ENCODE measurements at regions not wholly inside any gene's neighbourhood (a gene's known extent, or its start where the extent isn't known, plus 50 kb on each side); places are given as distances from the start of the nearest gene placed in this dataset.

- no peak for TF ChIP-seq CTCF (conservative IDR thresholded peaks at IDR 0.05; ENCODE audit: low read depth, low read length)
- no peak overlapping the region for H3K4me3 ChIP-seq (ENCODE audit: low read depth, low read length)
- no peak for DNase-seq (ENCODE audit: low read depth)
These were observed 160.6 kb upstream of the SHH start for GRCh38 chr7:155972651-155973390.

GRCh38 chr7:155972247-155972646 lies 160.0 kb upstream of the SHH start:
- no peak overlapping the region for H3K4me3 ChIP-seq (ENCODE audit: low read depth, low read length)
- no peak for TF ChIP-seq CTCF (conservative IDR thresholded peaks at IDR 0.05; ENCODE audit: low read depth, low read length)
- DNase-seq (ENCODE audit: low read depth): no peak

GRCh38 chr7:155971180-155971770 lies 159.0 kb upstream of the SHH start:
- no peak overlapping the region for H3K4me3 ChIP-seq (ENCODE audit: low read depth, low read length)
- no peak for TF ChIP-seq CTCF (conservative IDR thresholded peaks at IDR 0.05; ENCODE audit: low read depth, low read length)
- DNase-seq (ENCODE audit: low read depth): no peak

GRCh38 chr7:155969192-155969929 lies 157.1 kb upstream of the SHH start:
- no peak for DNase-seq (ENCODE audit: low read depth)
- no peak for TF ChIP-seq CTCF (conservative IDR thresholded peaks at IDR 0.05; ENCODE audit: low read depth, low read length)
- H3K4me3 ChIP-seq (ENCODE audit: low read depth, low read length): no peak overlapping the region

- H3K4me3 ChIP-seq (ENCODE audit: low read depth, low read length): no peak overlapping the region
- no peak for DNase-seq (ENCODE audit: low read depth)
- no peak for TF ChIP-seq CTCF (conservative IDR thresholded peaks at IDR 0.05; ENCODE audit: low read depth, low read length)
These were observed 152.7 kb upstream of the SHH start for GRCh38 chr7:155965010-155965409.

GRCh38 chr7:155964543-155964942 lies 152.3 kb upstream of the SHH start:
- no peak for DNase-seq (ENCODE audit: low read depth)
- H3K4me3 ChIP-seq (ENCODE audit: low read depth, low read length): no peak overlapping the region
- TF ChIP-seq CTCF (conservative IDR thresholded peaks at IDR 0.05; ENCODE audit: low read depth, low read length): no peak

Data from epithelial cell of proximal tubule (primary cell).